GM19468 (cell line): ENCODE measurements at regions not wholly inside any gene's neighbourhood (a gene's known extent, or its start where the extent isn't known, plus 50 kb on each side); places are given as distances from the start of the nearest gene placed in this dataset.

ENCODE experiments used
- ATAC-seq: cut with Tn5 transposase; IDR thresholded peaks from one replicate; pipeline ENCODE4 v1.9.1; 2021; ENCODE audit warnings: mild to moderate bottlenecking, moderate library complexity, moderate number of reproducible peaks; ENCODE audit not compliant: unreplicated experiment; ENCODE audit errors: extremely low read depth

DNA sequence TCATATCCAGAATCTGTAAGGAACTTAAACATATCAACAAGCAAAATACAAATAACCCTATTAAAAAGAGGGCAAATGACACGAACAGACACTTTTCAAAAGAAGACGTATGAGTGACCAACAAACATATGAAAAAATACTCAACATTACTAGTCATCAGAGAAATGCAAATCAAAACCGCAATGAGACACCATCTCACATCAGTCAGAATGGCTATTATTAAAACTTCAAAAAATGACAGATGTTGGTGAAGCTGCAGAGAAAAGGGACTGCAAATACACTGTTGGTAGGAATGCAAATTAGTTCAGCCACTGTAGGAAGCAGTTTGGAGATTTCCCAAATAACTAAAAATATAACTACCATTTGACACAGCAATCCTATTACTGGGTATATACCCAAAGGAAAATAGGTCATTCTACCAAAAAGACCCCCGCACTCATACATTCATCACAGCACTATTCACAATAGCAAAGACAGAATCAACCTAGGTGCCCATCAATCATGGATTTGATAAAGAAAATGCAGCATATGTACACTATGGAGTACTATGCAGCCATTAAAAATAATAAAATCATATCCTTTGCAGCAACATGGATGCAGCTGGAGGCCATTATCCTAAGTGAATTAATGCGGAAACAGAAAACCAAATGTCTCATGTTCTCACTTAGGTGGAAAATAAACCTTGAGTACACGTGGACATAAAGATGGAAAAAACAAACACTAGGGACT is 230.1 kb upstream of the RAB4A start:
- ATAC-seq, result no peak

DNA sequence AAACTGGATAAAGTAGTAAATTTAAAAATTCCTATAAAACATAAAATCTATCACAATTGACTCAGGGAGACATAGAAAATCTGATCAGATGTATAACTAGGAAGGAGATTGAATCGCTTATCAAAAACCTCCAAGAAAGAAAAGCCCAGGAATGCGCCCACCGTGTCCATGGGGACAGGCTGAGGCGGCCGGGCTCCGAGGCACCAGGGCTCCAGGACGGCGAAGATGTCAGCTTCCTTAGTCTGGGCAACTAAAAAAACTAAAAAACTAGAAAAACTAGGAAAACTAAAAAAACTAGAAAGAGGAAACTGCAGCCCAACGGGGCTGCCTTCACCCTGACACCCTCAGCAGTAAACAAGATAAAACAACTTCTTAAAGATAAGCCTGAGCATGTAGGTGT is 229.0 kb upstream of the RAB4A start:
- no peak for ATAC-seq

- no peak for ATAC-seq
Measured at GRCh38 chr1:229042482-229042881, 228.4 kb upstream of the RAB4A start.

GRCh38 chr1:229043115-229043514 is 227.8 kb upstream of the RAB4A start:
- ATAC-seq, result no peak

DNA sequence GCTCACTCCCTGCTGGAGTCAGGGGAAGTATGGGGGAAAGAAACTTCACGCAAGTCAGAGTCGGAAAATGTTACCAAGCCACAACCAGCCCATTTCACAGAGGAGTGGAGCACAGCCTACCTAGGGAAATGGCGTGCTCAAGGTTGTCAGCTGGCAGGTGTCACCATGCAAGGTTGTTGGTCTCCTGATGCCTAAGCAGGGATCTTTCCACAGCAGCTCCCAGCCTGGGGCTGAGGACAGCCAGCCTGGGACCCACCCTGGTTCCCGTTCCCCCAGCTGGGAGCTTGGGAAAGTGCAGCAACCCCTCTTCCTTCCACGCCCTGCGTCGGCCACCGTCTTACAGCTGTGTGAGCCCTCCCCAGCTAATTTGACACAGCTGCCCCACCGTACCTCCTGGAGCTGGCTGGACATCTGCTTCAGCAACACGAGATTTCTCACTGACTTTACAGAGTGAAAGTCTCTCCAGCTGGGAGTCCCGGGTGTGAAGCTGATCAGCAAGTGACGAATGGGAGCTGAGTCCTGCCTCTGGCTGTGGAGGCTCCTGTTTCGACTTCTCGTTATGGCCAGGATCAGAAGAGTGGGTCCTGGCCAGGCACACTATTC is 224.6 kb upstream of the RAB4A start:
- no peak for ATAC-seq

- no peak for ATAC-seq
Measured at GRCh38 chr1:229047161-229047839, 223.6 kb upstream of the RAB4A start.

DNA sequence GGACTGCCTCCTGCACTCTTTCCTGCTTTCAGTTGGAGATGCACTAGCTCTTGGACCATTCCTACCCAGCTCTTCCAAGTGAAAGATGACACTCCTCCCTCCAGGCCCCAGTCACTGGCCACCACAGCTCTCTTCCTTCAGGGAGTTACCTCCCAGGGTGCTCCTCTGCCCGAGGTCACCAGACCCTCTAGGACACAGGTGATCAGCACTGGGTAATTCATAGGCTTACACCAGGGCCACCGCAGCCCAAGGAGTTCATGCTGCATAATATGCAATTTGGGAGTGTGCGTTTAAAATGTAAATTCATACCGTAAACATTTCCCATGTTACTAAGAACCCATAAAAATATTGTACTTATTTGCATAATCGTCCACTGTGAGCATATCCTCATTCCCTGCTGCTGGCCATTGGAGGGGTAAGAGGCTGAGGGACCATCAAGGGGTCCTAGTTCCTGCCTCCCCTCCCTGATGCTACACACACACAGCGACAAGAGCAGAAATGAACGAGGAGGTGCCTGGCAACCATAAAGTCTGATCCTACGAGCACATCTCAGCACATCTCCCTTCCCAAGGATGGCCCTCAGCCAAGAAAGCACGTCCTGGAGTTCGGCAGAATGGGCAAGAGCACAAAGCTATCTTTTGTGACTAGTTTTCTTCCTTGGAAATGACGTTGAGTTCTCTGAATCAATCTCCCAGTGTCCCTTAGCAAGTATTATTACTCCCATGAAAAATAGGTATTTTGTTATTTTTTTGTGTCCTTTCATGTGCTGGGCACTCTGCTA is 222.9 kb upstream of the RAB4A start:
- no peak for ATAC-seq

DNA sequence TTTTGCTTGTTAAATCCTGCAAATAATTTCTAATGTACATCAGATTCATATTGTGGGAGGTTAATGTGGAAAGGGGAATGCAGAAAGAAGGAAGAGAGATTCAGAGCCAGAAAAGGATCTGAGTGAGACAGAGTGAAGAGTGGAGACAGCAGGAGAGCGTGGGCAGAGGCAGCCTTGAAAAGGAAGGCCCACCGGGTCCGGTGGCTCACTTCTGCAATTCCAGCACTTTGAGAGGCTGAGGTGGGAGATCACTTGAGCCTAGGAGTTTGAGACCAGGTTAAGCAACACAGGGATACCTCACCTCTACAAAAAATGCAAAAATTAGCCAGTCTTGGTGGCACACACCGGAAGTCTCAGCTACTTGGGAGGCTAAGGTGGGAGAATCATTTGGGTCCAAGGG is 222.0 kb upstream of the RAB4A start:
- no peak for ATAC-seq

DNA sequence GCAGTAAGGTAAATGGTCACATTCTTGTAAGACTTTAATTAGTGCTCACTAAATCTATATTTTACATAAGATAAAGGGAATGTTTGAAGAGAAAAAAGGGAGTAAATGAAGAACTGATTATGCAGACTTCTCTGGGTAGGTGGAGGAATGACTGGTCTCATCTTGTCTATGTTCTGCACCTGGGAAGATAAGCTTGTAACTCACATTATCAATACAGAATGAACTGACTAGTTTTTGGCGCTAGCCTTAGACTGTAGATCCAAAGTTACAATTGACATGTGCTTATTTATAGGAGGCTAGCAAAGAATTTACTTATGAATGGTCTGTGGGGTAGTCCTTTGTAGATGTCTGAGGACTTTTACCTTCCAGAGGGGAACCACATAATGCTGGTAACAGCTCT is 214.9 kb upstream of the RAB4A start:
- ATAC-seq, result no peak

DNA sequence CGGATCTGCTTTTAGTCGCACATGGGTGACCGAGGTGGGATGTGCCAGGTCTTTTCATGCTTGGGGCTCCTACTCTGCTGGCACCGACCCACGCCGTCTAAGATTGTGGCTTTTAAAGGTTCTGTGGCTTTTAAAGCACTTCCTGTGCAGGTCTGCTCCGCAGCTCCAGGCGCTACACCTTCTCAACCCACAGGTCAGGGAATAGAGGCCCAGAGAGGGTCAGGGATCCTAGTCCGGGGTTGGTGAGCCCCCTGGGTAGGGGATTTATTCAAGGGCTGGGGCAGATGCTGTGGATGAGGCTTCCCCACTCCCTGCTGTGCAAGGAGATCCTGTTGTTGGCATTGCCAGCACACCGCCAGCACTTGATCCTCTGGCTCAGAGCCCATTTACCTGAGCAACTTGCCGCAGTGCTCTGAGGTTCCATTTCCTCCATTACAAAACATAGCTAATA is 212.8 kb upstream of the RAB4A start:
- ATAC-seq, result no peak

DNA sequence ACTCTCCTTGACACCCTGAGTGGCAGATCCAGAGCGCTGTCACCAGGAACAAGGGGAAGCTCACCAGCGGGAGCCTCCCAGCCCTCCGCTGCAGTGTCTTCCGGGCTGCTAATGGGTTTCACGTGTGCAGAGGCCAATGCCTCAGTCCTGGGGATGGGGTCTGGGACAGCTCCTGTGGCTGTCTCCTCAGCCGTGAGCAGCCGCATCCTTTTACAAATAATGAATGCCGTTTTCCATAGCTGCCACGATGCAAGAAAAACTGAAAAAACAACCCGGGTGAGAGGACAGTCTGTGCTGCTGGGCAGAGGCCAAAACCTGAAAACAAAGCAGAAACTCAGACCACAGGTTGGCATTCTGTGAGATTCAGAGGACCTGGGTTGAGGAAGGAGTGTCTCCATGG is 212.2 kb upstream of the RAB4A start:
- no peak for ATAC-seq

DNA sequence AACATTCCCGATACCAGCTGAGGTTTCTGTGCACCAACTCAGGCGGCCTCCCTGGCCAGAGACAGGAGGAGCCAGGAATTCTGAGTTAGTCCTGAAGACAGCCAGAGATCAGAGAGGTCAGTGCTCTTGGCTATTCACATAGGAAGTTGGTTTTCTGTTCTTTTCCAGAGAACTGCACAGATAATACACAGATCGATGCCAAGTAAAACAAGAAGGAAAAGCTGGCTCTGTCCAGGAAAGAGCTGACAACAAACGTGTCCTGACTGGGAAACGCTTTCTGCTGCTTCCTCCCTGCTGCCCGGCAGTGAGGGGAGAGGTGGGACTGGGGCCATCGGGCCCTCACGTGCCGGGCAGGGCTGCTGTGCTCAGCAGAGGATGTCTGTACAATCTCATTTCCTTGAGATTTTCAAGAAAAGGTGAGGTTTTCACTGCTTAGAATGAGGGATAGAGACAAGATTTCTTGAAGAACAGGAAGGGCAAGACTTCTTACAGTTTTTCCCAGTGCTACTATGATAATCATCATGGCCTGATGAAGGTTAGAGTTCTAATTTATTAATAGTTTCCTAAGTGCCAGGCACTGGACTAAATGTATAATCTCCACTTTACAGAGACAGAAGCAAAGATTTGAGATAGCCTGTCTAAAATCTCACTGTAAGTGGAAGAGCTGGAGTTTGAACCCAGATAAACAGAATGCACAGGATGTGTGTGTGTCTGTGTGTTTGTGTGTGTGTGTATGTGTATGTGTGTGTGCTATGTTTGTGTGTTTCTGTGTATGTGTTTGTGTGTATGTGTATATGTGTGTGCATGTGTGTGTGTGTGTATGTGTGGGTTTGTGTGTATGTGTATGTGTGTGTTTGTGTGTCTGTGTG is 211.0 kb upstream of the RAB4A start:
- ATAC-seq, result no peak

- no peak for ATAC-seq
Measured at GRCh38 chr1:229062135-229062534, 208.8 kb upstream of the RAB4A start.

GRCh38 chr1:229063154-229063773 is 207.6 kb upstream of the RAB4A start:
- ATAC-seq, result no peak

DNA sequence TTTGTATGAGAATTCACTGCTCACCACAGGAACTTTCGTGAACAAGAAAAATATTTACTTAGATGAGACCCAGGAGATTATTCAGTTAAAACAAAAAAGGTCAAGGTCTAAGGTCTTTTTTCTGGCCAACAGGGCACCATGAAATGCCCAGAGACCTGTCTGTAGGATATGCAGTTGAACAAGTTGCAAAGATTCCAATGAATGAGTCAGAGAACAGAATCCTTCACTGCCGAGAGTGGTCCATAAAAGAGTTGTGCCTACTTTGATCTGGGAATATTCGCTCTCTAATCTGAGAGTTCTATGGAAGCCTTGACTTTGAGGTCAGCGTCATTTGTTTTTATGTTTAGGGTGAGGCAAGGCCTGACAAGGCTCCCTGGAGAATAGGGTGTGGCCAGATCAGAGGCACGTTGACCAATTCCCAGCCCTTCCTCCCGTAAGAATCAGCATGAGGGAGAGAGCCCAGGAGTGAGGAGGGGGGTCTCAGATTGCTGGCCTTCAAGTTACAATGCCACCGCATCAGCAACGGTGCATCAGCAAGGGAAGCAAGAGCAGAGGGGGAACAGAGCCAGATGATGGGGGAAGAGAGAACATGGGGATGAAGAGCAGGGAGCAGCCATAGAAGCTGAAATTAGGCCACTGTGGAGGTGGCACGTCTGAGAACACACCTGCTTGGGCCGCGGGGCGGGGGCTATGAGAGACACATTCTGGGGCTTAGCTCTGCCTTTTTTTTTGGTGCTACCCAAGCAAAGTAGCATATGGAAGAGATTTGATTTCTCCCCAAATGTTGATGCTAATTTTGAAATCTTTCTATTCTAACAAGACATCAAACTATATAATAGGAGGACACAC is 206.4 kb upstream of the RAB4A start:
- no peak for ATAC-seq

DNA sequence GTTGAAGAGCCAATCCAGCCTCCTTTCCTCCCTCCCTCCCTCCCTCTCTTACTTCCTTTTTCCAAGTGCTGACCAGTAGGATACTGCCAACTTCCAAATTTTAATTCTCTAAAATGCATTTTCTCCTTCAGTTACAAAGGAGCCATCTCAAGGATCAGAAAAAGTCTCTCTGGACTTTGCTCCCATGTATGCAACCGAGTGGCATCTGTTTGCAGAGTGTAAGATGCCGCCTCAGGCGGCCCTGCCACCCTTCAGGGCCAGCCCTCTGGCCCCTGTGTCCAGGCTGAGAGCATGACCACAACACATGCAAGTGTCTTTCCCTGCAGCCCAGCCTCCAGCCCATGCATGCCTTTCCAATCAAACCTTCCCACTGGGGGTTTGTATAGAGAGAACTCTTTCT is 205.3 kb upstream of the RAB4A start:
- ATAC-seq, result no peak

DNA sequence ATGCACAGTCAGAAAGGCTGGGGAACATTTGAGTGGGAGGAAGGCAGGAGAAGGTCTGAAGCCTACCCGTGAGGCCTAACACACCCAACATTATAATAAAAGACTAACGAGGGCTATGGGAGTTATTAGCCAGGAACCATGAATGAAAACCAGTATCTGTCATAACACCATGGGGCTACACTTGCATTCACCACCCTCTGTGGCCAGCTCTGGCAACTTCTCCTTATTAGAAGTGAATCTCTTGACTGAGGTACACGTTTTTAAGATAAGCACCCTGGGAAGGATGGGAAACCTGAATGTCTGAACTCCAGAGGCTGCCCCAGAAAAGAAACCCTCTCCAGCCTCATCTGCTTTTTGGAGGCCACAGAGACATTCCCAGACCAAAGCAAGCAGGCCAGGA is 204.3 kb upstream of the RAB4A start:
- ATAC-seq, result no peak

DNA sequence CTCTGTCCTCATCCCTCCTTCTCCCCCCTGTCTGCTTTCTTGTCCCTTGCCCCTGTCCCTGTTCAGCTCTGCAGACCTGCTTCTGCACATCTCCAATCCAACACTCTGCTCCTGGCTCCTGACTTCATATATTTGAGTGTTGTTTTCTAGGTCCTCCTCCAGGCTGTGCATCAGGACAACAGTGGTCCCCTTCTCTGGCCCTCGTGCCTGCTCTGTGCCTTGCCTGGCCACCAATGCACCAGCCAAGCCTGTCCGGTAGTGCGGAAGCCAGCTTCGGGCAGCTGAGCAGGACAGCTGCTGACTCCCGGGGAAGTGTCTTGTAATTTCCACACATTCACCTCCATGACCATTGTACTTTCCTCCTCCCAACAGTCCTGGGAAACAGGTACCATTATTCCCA is 203.4 kb upstream of the RAB4A start:
- no peak for ATAC-seq
